ENCODE measurements at regions not wholly inside any gene's neighbourhood (a gene's known extent, or its start where the extent isn't known, plus 50 kb on each side); places are given as distances from the start of the nearest gene placed in this dataset.

GRCh38 chr9:126240835-126241234, 85.8 kb upstream of the MVB12B start:
- no peak for DNase-seq (ENCODE audit: low read depth, low spot score)

- no peak for DNase-seq (ENCODE audit: low read depth, low spot score)
These were observed 77.9 kb upstream of the MVB12B start for GRCh38 chr9:126248680-126249079.

- no peak for DNase-seq (ENCODE audit: low read depth, low spot score)
These were observed 64.9 kb upstream of the MVB12B start for GRCh38 chr9:126261584-126262356.

- no peak for DNase-seq (ENCODE audit: low read depth, low spot score)
These were observed 63.9 kb upstream of the MVB12B start for GRCh38 chr9:126262738-126263137.

- DNase-seq (ENCODE audit: low read depth, low spot score), result no peak
These were observed 56.1 kb upstream of the MVB12B start for GRCh38 chr9:126270556-126270955.

GRCh38 chr9:126275386-126276001, 51.1 kb upstream of the MVB12B start:
- no peak for DNase-seq (ENCODE audit: low read depth, low spot score)

GRCh38 chr9:126276056-126276728, 50.4 kb upstream of the MVB12B start:
- DNase-seq (ENCODE audit: low read depth, low spot score), result no peak

Data from pulmonary artery endothelial cell (primary cell).